ENCODE measurements at regions not wholly inside any gene's neighbourhood (a gene's known extent, or its start where the extent isn't known, plus 50 kb on each side); places are given as distances from the start of the nearest gene placed in this dataset.

- Histone ChIP-seq H3K36me3 (ENCODE audit: control insufficient read depth, insufficient read depth, low read length) (no peaks in the 10 kb centered on the region), H3K27me3 (ENCODE audit: control insufficient read depth, insufficient read depth, low read length) (no peaks in the 10 kb centered on the region), H3K4me3 (ENCODE audit: low read depth, low read length) (no peak overlapping the region)
- ChIA-PET POLR2A (no interaction called here), CTCF (no interaction called here)
- DNase-seq (ENCODE audit: low read depth) = no peak
- TF ChIP-seq CTCF (IDR thresholded peaks at IDR 0.05; ENCODE audit: insufficient read depth, low read depth, low read length) = no peak
Measured at GRCh38 chr9:7608261-7608660, 191.3 kb downstream of the DMAC1 start.

GRCh38 chr9:7607421-7607820, 192.2 kb downstream of the DMAC1 start:
- TF ChIP-seq CTCF (IDR thresholded peaks at IDR 0.05; ENCODE audit: insufficient read depth, low read depth, low read length) = no peak
- Histone ChIP-seq H3K4me3 (ENCODE audit: low read depth, low read length) (no peak overlapping the region), H3K36me3 (ENCODE audit: control insufficient read depth, insufficient read depth, low read length) (no peaks in the 10 kb centered on the region), H3K27me3 (ENCODE audit: control insufficient read depth, insufficient read depth, low read length) (no peaks in the 10 kb centered on the region)
- DNase-seq (ENCODE audit: low read depth) = no peak
- POLR2A ChIA-PET = no interaction called here
- CTCF ChIA-PET = no interaction called here

GRCh38 chr9:7606591-7606990, 193.0 kb downstream of the DMAC1 start:
- Histone ChIP-seq H3K4me3 (ENCODE audit: low read depth, low read length) (no peak overlapping the region), H3K27me3 (ENCODE audit: control insufficient read depth, insufficient read depth, low read length) (no peaks in the 10 kb centered on the region), H3K36me3 (ENCODE audit: control insufficient read depth, insufficient read depth, low read length) (no peaks in the 10 kb centered on the region)
- DNase-seq (ENCODE audit: low read depth) = no peak
- ChIA-PET CTCF (no interaction called here), POLR2A (no interaction called here)
- no peak for TF ChIP-seq CTCF (IDR thresholded peaks at IDR 0.05; ENCODE audit: insufficient read depth, low read depth, low read length)

GRCh38 chr9:7601739-7602138, 197.8 kb downstream of the DMAC1 start:
- no peaks in the 10 kb centered on the region for H3K36me3 ChIP-seq (ENCODE audit: control insufficient read depth, insufficient read depth, low read length)
- no peaks in the 10 kb centered on the region for H3K27me3 ChIP-seq (ENCODE audit: control insufficient read depth, insufficient read depth, low read length)
- CTCF ChIA-PET = no interaction called here
- no peak for TF ChIP-seq CTCF (IDR thresholded peaks at IDR 0.05; ENCODE audit: insufficient read depth, low read depth, low read length)
- H3K4me3 ChIP-seq (ENCODE audit: low read depth, low read length) = no peak overlapping the region
- no peak for DNase-seq (ENCODE audit: low read depth)
- POLR2A ChIA-PET = no interaction called here

- TF ChIP-seq CTCF (IDR thresholded peaks at IDR 0.05; ENCODE audit: insufficient read depth, low read depth, low read length) = no peak
- Histone ChIP-seq H3K4me3 (ENCODE audit: low read depth, low read length) (no peak overlapping the region), H3K36me3 (ENCODE audit: control insufficient read depth, insufficient read depth, low read length) (no peaks in the 10 kb centered on the region), H3K27me3 (ENCODE audit: control insufficient read depth, insufficient read depth, low read length) (no peaks in the 10 kb centered on the region)
- DNase-seq (ENCODE audit: low read depth) = no peak
- CTCF ChIA-PET = no interaction called here
- POLR2A ChIA-PET = no interaction called here
Measured at GRCh38 chr9:7597716-7598115, 201.9 kb downstream of the DMAC1 start.

All from BJ (cell line).